GM12891 (cell line): ENCODE measurements at regions not wholly inside any gene's neighbourhood (a gene's known extent, or its start where the extent isn't known, plus 50 kb on each side); places are given as distances from the start of the nearest gene placed in this dataset.

Experiments used
- POLR2AphosphoS5 ChIP-seq: IDR thresholded peaks from 2 replicates; pipeline ENCODE4 v1.6.1; 2011; ENCODE audit warnings: low read depth, low read length, control low read depth
- SPI1 ChIP-seq: IDR thresholded peaks from 2 replicates; pipeline ENCODE4 v1.6.1; 2011; ENCODE audit warnings: low read depth, low read length, control low read depth
- TAF1 ChIP-seq: IDR thresholded peaks from 2 replicates; pipeline ENCODE4 v1.6.1; 2011; ENCODE audit warnings: low read depth, low read length, control low read depth

DNA sequence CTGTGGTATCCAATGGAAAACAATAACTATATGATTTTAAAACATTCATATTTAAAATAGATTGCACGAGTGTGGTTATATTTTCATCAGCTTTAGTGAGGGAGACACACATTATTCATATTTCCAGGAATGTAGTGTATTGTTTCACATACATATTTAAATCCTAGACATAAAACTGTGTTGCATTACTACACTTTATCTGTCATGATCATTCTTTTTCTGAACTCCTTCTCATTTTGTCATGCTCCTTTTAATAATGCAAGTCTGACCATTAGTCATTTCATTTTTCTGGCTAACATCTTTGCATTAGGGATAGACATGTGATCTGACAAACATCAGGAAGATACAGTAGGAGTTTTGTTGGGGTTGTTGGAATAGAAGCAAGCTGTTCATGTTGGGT, 1382.7 kb downstream of the PCDH7 start:
- TF ChIP-seq SPI1, result no peak
- no peak for TF ChIP-seq TAF1
- TF ChIP-seq POLR2AphosphoS5, result no peak
